DND-41 (cell line): ENCODE measurements at regions not wholly inside any gene's neighbourhood (a gene's known extent, or its start where the extent isn't known, plus 50 kb on each side); places are given as distances from the start of the nearest gene placed in this dataset.

Experiments
- ATAC-seq: fragments of 200-7000 bp; cut with Tn5 transposase; 3 replicates; pipeline ENCODE4 v1.9.1; 2021; ENCODE audit warnings: low read depth; ENCODE audit not compliant: insufficient read depth
- DNase-seq: peaks from one replicate; pipeline ENCODE4 v3.0.0-alpha.2; 2020
- H2AFZ ChIP-seq: 2 replicates; pipeline ENCODE4 v1.6.0; 2012; ENCODE audit warnings: low read depth, low read length
- H3K27ac ChIP-seq: 2 replicates; pipeline ENCODE4 v1.5.1; 2012; ENCODE audit warnings: low read length, inconsistent platforms
- H3K27me3 ChIP-seq: fragments of 200-600 bp; sonication (generic); 2 replicates; pipeline ENCODE4 v1.6.0; 2012; ENCODE audit warnings: low read length, mild to moderate bottlenecking, inconsistent platforms; ENCODE audit not compliant: insufficient read depth, poor library complexity
- H3K36me3 ChIP-seq: 2 replicates; pipeline ENCODE4 v1.5.1; 2012; ENCODE audit warnings: low read length, inconsistent platforms; ENCODE audit not compliant: insufficient read depth
- H3K4me1 ChIP-seq: 2 replicates; pipeline ENCODE4 v1.5.1; 2012; ENCODE audit warnings: mild to moderate bottlenecking, low read length; ENCODE audit not compliant: insufficient read depth
- H3K4me2 ChIP-seq: 2 replicates; pipeline ENCODE4 v1.6.0; 2012; ENCODE audit warnings: mild to moderate bottlenecking, moderate library complexity, low read length, inconsistent platforms; ENCODE audit not compliant: insufficient read depth
- H3K4me3 ChIP-seq, 2 experiments: fragments of 200-600 bp in 1 of 2; shearing (Covaris generic) in 1 of 2; 2 replicates each; pipeline ENCODE4 v1.5.1; 2012 to 2016; ENCODE audit warnings: inconsistent platforms in 2 of 2, low read length in 2 of 2, mild to moderate bottlenecking in 2 of 2, low read depth in 1 of 2, moderate library complexity in 1 of 2
- H3K79me2 ChIP-seq: 2 replicates; pipeline ENCODE4 v1.6.0; 2012; ENCODE audit warnings: low read length, inconsistent platforms; ENCODE audit not compliant: insufficient read depth
- H3K9ac ChIP-seq: 2 replicates; pipeline ENCODE4 v1.6.0; 2012; ENCODE audit warnings: low read depth, mild to moderate bottlenecking, inconsistent platforms, low read length, moderate library complexity
- H3K9me3 ChIP-seq: 2 replicates; pipeline ENCODE4 v1.5.1; 2012; ENCODE audit warnings: low read length, moderate library complexity, mild to moderate bottlenecking, inconsistent platforms; ENCODE audit not compliant: insufficient read depth, severe bottlenecking
- H4K20me1 ChIP-seq: 2 replicates; pipeline ENCODE4 v1.6.0; 2012; ENCODE audit warnings: low read length; ENCODE audit not compliant: insufficient read depth
- CTCF ChIP-seq: IDR thresholded peaks from 2 replicates; pipeline ENCODE4 v1.5.1; 2012; ENCODE audit warnings: borderline replicate concordance, low read length, moderate library complexity, mild to moderate bottlenecking; ENCODE audit not compliant: poor library complexity, severe bottlenecking; ENCODE audit errors: extremely low read depth
- EZH2 ChIP-seq: IDR thresholded peaks from 3 replicates; pipeline ENCODE4 v1.6.1; 2012; ENCODE audit warnings: borderline replicate concordance, low read depth, mild to moderate bottlenecking, moderate library complexity, low read length, inconsistent platforms; ENCODE audit not compliant: severe bottlenecking

- TF ChIP-seq CTCF (no peak), EZH2 (no peak)
- Histone ChIP-seq H3K27me3 (no peaks in the 10 kb centered on the region), H3K9ac (no peak overlapping the region), H3K79me2 (no peaks in the 10 kb centered on the region), H3K4me3 (no peak overlapping the region), H3K27ac (no peak overlapping the region), H3K36me3 (no peaks in the 10 kb centered on the region), H2AFZ (no peak overlapping the region), H3K9me3 (no peaks in the 10 kb centered on the region), H4K20me1 (no peaks in the 10 kb centered on the region), H3K4me1 (no peaks in the 10 kb centered on the region), H3K4me2 (no peak overlapping the region)
- ATAC-seq (no peak), DNase-seq (no peak)
Observed at GRCh38 chr4:123784626-123785025, 388.0 kb downstream of the SPRY1 start.

GRCh38 chr4:123785538-123785937, 388.9 kb downstream of the SPRY1 start:
- no peak overlapping the region for H3K27ac ChIP-seq
- no peaks in the 10 kb centered on the region for H3K79me2 ChIP-seq
- H2AFZ ChIP-seq = no peak overlapping the region
- H3K4me1 ChIP-seq = no peaks in the 10 kb centered on the region
- H3K36me3 ChIP-seq = no peaks in the 10 kb centered on the region
- TF ChIP-seq CTCF (no peak), EZH2 (no peak)
- no peak overlapping the region for H3K4me2 ChIP-seq
- ATAC-seq = no peak
- H3K9ac ChIP-seq = no peak overlapping the region
- H3K4me3 ChIP-seq = no peak overlapping the region
- H3K27me3 ChIP-seq = no peaks in the 10 kb centered on the region
- no peaks in the 10 kb centered on the region for H3K9me3 ChIP-seq
- no peaks in the 10 kb centered on the region for H4K20me1 ChIP-seq
- DNase-seq = no peak

- ATAC-seq (no peak), DNase-seq (no peak)
- Histone ChIP-seq H4K20me1 (no peaks in the 10 kb centered on the region), H3K27ac (no peak overlapping the region), H3K36me3 (no peaks in the 10 kb centered on the region), H3K9me3 (no peaks in the 10 kb centered on the region), H3K9ac (no peak overlapping the region), H3K27me3 (no peaks in the 10 kb centered on the region), H2AFZ (no peak overlapping the region), H3K4me2 (no peak overlapping the region), H3K4me1 (no peaks in the 10 kb centered on the region), H3K4me3 (no peak overlapping the region), H3K79me2 (no peaks in the 10 kb centered on the region)
- no peak for TF ChIP-seq EZH2
- no peak for TF ChIP-seq CTCF
Observed at GRCh38 chr4:123786163-123786915, 389.7 kb downstream of the SPRY1 start.

GRCh38 chr4:123786920-123787319, 390.3 kb downstream of the SPRY1 start:
- Histone ChIP-seq H3K79me2 (no peaks in the 10 kb centered on the region), H3K4me1 (no peaks in the 10 kb centered on the region), H3K27me3 (no peaks in the 10 kb centered on the region), H2AFZ (no peak overlapping the region), H3K36me3 (no peaks in the 10 kb centered on the region), H3K4me2 (no peak overlapping the region), H4K20me1 (no peaks in the 10 kb centered on the region), H3K9me3 (no peaks in the 10 kb centered on the region), H3K4me3 (no peak overlapping the region), H3K9ac (no peak overlapping the region), H3K27ac (no peak overlapping the region)
- TF ChIP-seq CTCF (no peak), EZH2 (no peak)
- no peak for ATAC-seq
- no peak for DNase-seq
